ENCODE measurements at regions not wholly inside any gene's neighbourhood (a gene's known extent, or its start where the extent isn't known, plus 50 kb on each side); places are given as distances from the start of the nearest gene placed in this dataset.

- no peak overlapping the region for H3K56ac ChIP-seq (ENCODE audit: extremely low read depth, insufficient read depth, low read length)
- no peak overlapping the region for H3K9ac ChIP-seq (ENCODE audit: low read depth, low read length)
- no peak overlapping the region for H2BK120ac ChIP-seq (ENCODE audit: low read depth, low read length)
- DNase-seq (no peak), ATAC-seq (ENCODE audit: low read depth) (no peak)
- intact Hi-C loops (cut with micrococcal nuclease), result no loop called here
- peaks cover 2% of the 10 kb centered on the region; the same call in 1 of the 2 replicates for H3K4me1 ChIP-seq (ENCODE audit: control insufficient read depth, insufficient read depth, low read length)
- H3K9me3 ChIP-seq (ENCODE audit: control insufficient read depth, insufficient read depth, low read length), result peaks cover 10% of the 10 kb centered on the region
- no peaks in the 10 kb centered on the region for H3K9me1 ChIP-seq (ENCODE audit: insufficient read depth, low read length)
- in situ Hi-C loops (cut with MboI; ENCODE audit: low sequenced_read_pairs), result no loop called here
- no peak overlapping the region for H3K23ac ChIP-seq (ENCODE audit: low read depth, low read length)
- TF ChIP-seq CTCF (conservative IDR thresholded peaks at IDR 0.05; ENCODE audit: low read depth, low read length), result no peak
- TF ChIP-seq MXI1 (IDR thresholded peaks at IDR 0.05; ENCODE audit: borderline replicate concordance, low read depth, low read length), result no peak
- TF ChIP-seq RFX5 (IDR thresholded peaks at IDR 0.05; ENCODE audit: low read depth, low read length), result no peak
- TF ChIP-seq SMC3 (IDR thresholded peaks at IDR 0.05; ENCODE audit: low read depth, low read length), result no peak
- no peak for TF ChIP-seq CEBPB (IDR thresholded peaks at IDR 0.05; ENCODE audit: low read depth, low read length)
- TF ChIP-seq BHLHE40 (IDR thresholded peaks at IDR 0.05; ENCODE audit: low read depth, low read length), result no peak
- no peak for TF ChIP-seq CHD1 (IDR thresholded peaks at IDR 0.05; ENCODE audit: low read depth, low read length)
- TF ChIP-seq FOS (IDR thresholded peaks at IDR 0.05; ENCODE audit: low read depth, low read length), result no peak
- no peak for TF ChIP-seq POLR2A (IDR thresholded peaks at IDR 0.05; ENCODE audit: low read depth, low read length)
- TF ChIP-seq MAFK (IDR thresholded peaks at IDR 0.05; ENCODE audit: low read depth, low read length), result no peak
- no peak for TF ChIP-seq USF2 (IDR thresholded peaks at IDR 0.05; ENCODE audit: low read depth, low read length)
- no peak for TF ChIP-seq MAZ (IDR thresholded peaks at IDR 0.05; ENCODE audit: borderline replicate concordance, low read depth, low read length)
- TF ChIP-seq RAD21 (IDR thresholded peaks at IDR 0.05; ENCODE audit: low read length), result no peak
- no peak for TF ChIP-seq RCOR1 (IDR thresholded peaks at IDR 0.05; ENCODE audit: insufficient replicate concordance, low read length)
- no peak for TF ChIP-seq ELK1 (IDR thresholded peaks at IDR 0.05; ENCODE audit: borderline replicate concordance, low read depth, low read length)
- TF ChIP-seq NFE2L2 (IDR thresholded peaks at IDR 0.05; ENCODE audit: low read depth, low read length), result no peak
- no peak overlapping the region for H3K18ac ChIP-seq (ENCODE audit: low read depth, low read length)
- H4K8ac ChIP-seq (ENCODE audit: low read depth in 2 of 2, low read length in 2 of 2), result no peak overlapping the region
- H3K4ac ChIP-seq (ENCODE audit: low read depth, low read length), result no peak overlapping the region
- no TSS peak for BruUV-seq (replicated peaks)
- no peak overlapping the region for H2BK20ac ChIP-seq (ENCODE audit: low read depth, low read length)
- H2AK5ac ChIP-seq (ENCODE audit: low read depth, low read length), result no peak overlapping the region
- no peak overlapping the region for H3K4me2 ChIP-seq (ENCODE audit: low read depth, low read length)
- no peaks in the 10 kb centered on the region for H4K20me1 ChIP-seq (ENCODE audit: insufficient read depth, low read length)
- no peak overlapping the region for H4K5ac ChIP-seq (ENCODE audit: low read depth, low read length)
- H3K14ac ChIP-seq (replicated peaks; ENCODE audit: low read depth, low read length), result no peak overlapping the region
- H4K91ac ChIP-seq (ENCODE audit: insufficient read depth, low read depth, low read length), result no peak overlapping the region
- dilution Hi-C loops (cut with HindIII; ENCODE audit: low sequenced_read_pairs, unreplicated experiment), result no loop called here
- CTCF ChIA-PET, result interaction anchor here (0.7 to 1.7 kb wide), 2 partner anchors 11 to 32 kb away, joined by 3 to 4 read pairs; no protein-coding TSS in a partner anchor
- no peak overlapping the region for H2AFZ ChIP-seq (replicated peaks; ENCODE audit: low read length, poor library complexity)
- no peak overlapping the region for H3K4me3 ChIP-seq (ENCODE audit: insufficient read depth, low read depth, low read length)
- H3K79me1 ChIP-seq (ENCODE audit: low read depth in 1 of 2, low read length in 2 of 2), result no peaks in the 10 kb centered on the region
- H3K36me3 ChIP-seq (ENCODE audit: control insufficient read depth, insufficient read depth, low read length), result no peaks in the 10 kb centered on the region
- POLR2A ChIA-PET (ENCODE audit: unreplicated experiment), result no interaction called here
- H3K27me3 ChIP-seq (ENCODE audit: control insufficient read depth, insufficient read depth, low read length), result peaks cover 3% of the 10 kb centered on the region; the same call in 1 of the 2 replicates
- no peak overlapping the region for H3K27ac ChIP-seq (ENCODE audit: insufficient read depth, low read length)
- H2BK15ac ChIP-seq (ENCODE audit: low read depth, low read length), result no peak overlapping the region
- no peak overlapping the region for H2BK5ac ChIP-seq (ENCODE audit: low read depth, low read length, poor library complexity, severe bottlenecking)
- no peak overlapping the region for H2AK9ac ChIP-seq (replicated peaks; ENCODE audit: low read depth, low read length, poor library complexity)
Measured at GRCh38 chr5:73352649-73353230, 95.8 kb downstream of the FOXD1 start.

All from IMR-90 (cell line).